Endothelial cell of umbilical vein (primary cell): ENCODE measurements at regions not wholly inside any gene's neighbourhood (a gene's known extent, or its start where the extent isn't known, plus 50 kb on each side); places are given as distances from the start of the nearest gene placed in this dataset.

ENCODE experiments used
- EZH2 ChIP-seq: IDR thresholded peaks from 2 replicates; pipeline ENCODE4 v1.6.1; 2012; ENCODE audit warnings: borderline replicate concordance, low read depth, mild to moderate bottlenecking, moderate library complexity, low read length, inconsistent platforms; ENCODE audit not compliant: severe bottlenecking
- FOS ChIP-seq: IDR thresholded peaks from 2 replicates; pipeline ENCODE4 v1.6.1; 2011; ENCODE audit warnings: mild to moderate bottlenecking, low read length, moderate library complexity, borderline replicate concordance; ENCODE audit not compliant: insufficient read depth
- GATA2 ChIP-seq: IDR thresholded peaks from 2 replicates; pipeline ENCODE4 v1.7.0; 2011; ENCODE audit warnings: low read depth, mild to moderate bottlenecking, moderate library complexity, mixed read lengths, low read length; ENCODE audit not compliant: insufficient read length, insufficient read depth
- JUN ChIP-seq: IDR thresholded peaks from 2 replicates; pipeline ENCODE4 v1.6.1; 2011; ENCODE audit warnings: borderline replicate concordance, low read depth; ENCODE audit not compliant: insufficient read length, insufficient read depth
- MYC ChIP-seq: IDR thresholded peaks from one replicate; pipeline ENCODE4 v1.6.1; 2011; ENCODE audit warnings: mild to moderate bottlenecking, low read depth, low read length
- POLR2A ChIP-seq: IDR thresholded peaks from 2 replicates; pipeline ENCODE4 v1.6.1; 2012; ENCODE audit warnings: low read depth, mild to moderate bottlenecking, control low read depth, low read length
- POLR2AphosphoS5 ChIP-seq: IDR thresholded peaks from 2 replicates; pipeline ENCODE4 v1.6.1; 2012; ENCODE audit warnings: low read depth, mild to moderate bottlenecking, control low read depth, low read length, moderate library complexity; ENCODE audit not compliant: insufficient read depth
- TF ChIP-seq, protein P1 (sequence below), 2 donors: IDR thresholded peaks; 1 replicate in 1 of 2; 2 replicates in 1 of 2; pipeline ENCODE4 v1.5.1; 2011; ENCODE audit warnings: low read length in 2 of 2, mild to moderate bottlenecking in 2 of 2, moderate library complexity in 2 of 2, control low read depth in 1 of 2, inconsistent platforms in 1 of 2, low read depth in 1 of 2; ENCODE audit not compliant: insufficient read depth in 1 of 2; ENCODE audit errors: extremely low read depth in 1 of 2
- TF ChIP-seq, protein P2 (sequence below): IDR thresholded peaks from 2 replicates; pipeline ENCODE4 v1.6.1; 2011; ENCODE audit not compliant: insufficient read depth, insufficient read length

DNA sequence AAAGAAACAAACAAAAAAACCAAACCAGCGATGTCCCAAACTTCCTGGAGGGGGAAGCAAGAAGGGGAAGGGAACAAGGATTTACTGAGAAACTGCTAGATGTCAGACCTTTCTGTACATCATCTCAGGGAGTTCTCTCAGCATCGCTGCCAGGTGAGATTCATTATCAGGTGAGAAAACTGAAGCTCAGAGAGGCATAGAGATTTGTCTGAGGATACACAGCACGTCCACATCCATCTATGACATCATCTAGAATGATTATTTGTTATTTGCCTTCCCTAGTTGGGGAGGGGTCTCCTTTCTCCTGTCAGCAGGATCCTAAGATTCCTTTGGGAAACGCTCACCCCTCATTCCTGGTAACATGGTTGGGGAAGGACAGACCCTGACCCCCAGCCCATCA, 57.1 kb upstream of the LINGO1 start:
- TF ChIP-seq POLR2A (no peak), EZH2 (no peak), GATA2 (no peak), POLR2AphosphoS5 (no peak), JUN (no peak), MYC (no peak), FOS (no peak)
- TF ChIP-seq, protein P1, sequence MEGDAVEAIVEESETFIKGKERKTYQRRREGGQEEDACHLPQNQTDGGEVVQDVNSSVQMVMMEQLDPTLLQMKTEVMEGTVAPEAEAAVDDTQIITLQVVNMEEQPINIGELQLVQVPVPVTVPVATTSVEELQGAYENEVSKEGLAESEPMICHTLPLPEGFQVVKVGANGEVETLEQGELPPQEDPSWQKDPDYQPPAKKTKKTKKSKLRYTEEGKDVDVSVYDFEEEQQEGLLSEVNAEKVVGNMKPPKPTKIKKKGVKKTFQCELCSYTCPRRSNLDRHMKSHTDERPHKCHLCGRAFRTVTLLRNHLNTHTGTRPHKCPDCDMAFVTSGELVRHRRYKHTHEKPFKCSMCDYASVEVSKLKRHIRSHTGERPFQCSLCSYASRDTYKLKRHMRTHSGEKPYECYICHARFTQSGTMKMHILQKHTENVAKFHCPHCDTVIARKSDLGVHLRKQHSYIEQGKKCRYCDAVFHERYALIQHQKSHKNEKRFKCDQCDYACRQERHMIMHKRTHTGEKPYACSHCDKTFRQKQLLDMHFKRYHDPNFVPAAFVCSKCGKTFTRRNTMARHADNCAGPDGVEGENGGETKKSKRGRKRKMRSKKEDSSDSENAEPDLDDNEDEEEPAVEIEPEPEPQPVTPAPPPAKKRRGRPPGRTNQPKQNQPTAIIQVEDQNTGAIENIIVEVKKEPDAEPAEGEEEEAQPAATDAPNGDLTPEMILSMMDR (IDR thresholded peaks at IDR 0.05; ENCODE audit: extremely low read depth in 1 of 2, insufficient read depth in 1 of 2, low read depth in 1 of 2, low read length in 2 of 2) = no peak
- TF ChIP-seq, protein P2, sequence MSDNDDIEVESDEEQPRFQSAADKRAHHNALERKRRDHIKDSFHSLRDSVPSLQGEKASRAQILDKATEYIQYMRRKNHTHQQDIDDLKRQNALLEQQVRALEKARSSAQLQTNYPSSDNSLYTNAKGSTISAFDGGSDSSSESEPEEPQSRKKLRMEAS = no peak
